Loucy (cell line): ENCODE measurements at regions not wholly inside any gene's neighbourhood (a gene's known extent, or its start where the extent isn't known, plus 50 kb on each side); places are given as distances from the start of the nearest gene placed in this dataset.

ENCODE experiments used
- H2AFZ ChIP-seq: fragments of 200-600 bp; sonication (generic); 2 replicates; pipeline ENCODE4 v1.6.0; 2016; ENCODE audit warnings: antibody characterized with exemption, mild to moderate bottlenecking, low read length, moderate library complexity
- H3F3A ChIP-seq: fragments of 200-600 bp; 2 replicates; pipeline ENCODE4 v1.6.0; 2016; ENCODE audit warnings: antibody characterized with exemption, low read depth, mild to moderate bottlenecking
- H3K27me3 ChIP-seq: fragments of 200-600 bp; sonication (generic); 2 replicates; pipeline ENCODE4 v1.6.1; 2014; ENCODE audit warnings: low read length, mild to moderate bottlenecking; ENCODE audit not compliant: insufficient read depth, poor library complexity, severe bottlenecking
- H3K36me3 ChIP-seq: fragments of 200-600 bp; sonication (generic); 2 replicates; pipeline ENCODE4 v1.6.1; 2016; ENCODE audit warnings: low read length; ENCODE audit not compliant: insufficient read depth
- H3K4me1 ChIP-seq: fragments of 200-600 bp; sonication (generic); 2 replicates; pipeline ENCODE4 v1.5.1; 2014; ENCODE audit warnings: low read length, mild to moderate bottlenecking; ENCODE audit not compliant: insufficient read depth, poor library complexity, severe bottlenecking
- H3K4me2 ChIP-seq: fragments of 200-600 bp; sonication (generic); 2 replicates; pipeline ENCODE4 v1.6.0; 2014; ENCODE audit warnings: antibody characterized with exemption, low read length, low read depth, mild to moderate bottlenecking; ENCODE audit not compliant: poor library complexity, severe bottlenecking
- H3K4me3 ChIP-seq: fragments of 200-600 bp; sonication (generic); 2 replicates; pipeline ENCODE4 v1.5.1; 2014; ENCODE audit warnings: low read length, mild to moderate bottlenecking, mixed read lengths; ENCODE audit not compliant: poor library complexity, severe bottlenecking
- H3K79me2 ChIP-seq: fragments of 200-600 bp; sonication (generic); 2 replicates; pipeline ENCODE4 v1.6.1; 2014; ENCODE audit warnings: low read length; ENCODE audit not compliant: insufficient read depth
- H3K9ac ChIP-seq: fragments of 200-600 bp; sonication (generic); 2 replicates; pipeline ENCODE4 v1.6.0; 2014; ENCODE audit warnings: mild to moderate bottlenecking, low read depth, low read length, moderate library complexity; ENCODE audit not compliant: poor library complexity, severe bottlenecking
- H3K9me2 ChIP-seq: fragments of 200-600 bp; sonication (generic); replicated peaks from 2 replicates; pipeline ENCODE4 v1.6.1; 2016; ENCODE audit warnings: low read depth, low read length, mixed read lengths
- H3K9me3 ChIP-seq: fragments of 200-600 bp; sonication (generic); 2 replicates; pipeline ENCODE4 v1.6.1; 2014; ENCODE audit warnings: mild to moderate bottlenecking, antibody characterized with exemption, low read length, low read depth; ENCODE audit not compliant: insufficient read depth
- H4K20me1 ChIP-seq: fragments of 200-600 bp; sonication (generic); 2 replicates; pipeline ENCODE4 v1.6.0; 2014; ENCODE audit warnings: antibody characterized with exemption, low read length, mild to moderate bottlenecking; ENCODE audit not compliant: insufficient read depth, poor library complexity, severe bottlenecking
- EZH2phosphoT487 ChIP-seq: fragments of 200-600 bp; IDR thresholded peaks from 2 replicates; pipeline ENCODE4 v1.6.1; 2018; ENCODE audit warnings: antibody characterized with exemption, mild to moderate bottlenecking, moderate library complexity, borderline replicate concordance
- TF ChIP-seq, protein P1 (sequence below): fragments of 200-600 bp; sonication (generic); conservative IDR thresholded peaks from 2 replicates; pipeline ENCODE4 v1.5.1; 2014; ENCODE audit warnings: mild to moderate bottlenecking, antibody characterized with exemption, low read length

DNA sequence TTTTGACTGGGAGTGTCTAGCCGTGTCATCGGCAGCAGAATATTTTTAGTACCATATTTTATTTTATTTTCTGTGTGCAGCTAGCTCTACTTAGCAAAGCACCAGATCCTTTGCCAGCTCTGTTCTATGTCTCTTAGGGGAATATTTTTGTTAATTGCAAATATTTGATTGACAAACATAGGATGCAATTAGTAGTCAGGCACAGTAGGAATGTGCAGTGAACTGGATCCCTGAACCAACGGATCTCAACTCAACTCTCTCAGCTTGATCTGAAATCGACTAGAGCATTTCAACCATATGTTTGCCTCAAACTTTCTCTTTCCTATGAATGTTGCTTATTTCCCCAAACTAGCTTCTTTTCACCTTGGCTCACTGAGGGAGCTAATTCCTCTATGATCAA lies 998.0 kb upstream of the FANCL start:
- TF ChIP-seq EZH2phosphoT487, result no peak
- TF ChIP-seq, protein P1, sequence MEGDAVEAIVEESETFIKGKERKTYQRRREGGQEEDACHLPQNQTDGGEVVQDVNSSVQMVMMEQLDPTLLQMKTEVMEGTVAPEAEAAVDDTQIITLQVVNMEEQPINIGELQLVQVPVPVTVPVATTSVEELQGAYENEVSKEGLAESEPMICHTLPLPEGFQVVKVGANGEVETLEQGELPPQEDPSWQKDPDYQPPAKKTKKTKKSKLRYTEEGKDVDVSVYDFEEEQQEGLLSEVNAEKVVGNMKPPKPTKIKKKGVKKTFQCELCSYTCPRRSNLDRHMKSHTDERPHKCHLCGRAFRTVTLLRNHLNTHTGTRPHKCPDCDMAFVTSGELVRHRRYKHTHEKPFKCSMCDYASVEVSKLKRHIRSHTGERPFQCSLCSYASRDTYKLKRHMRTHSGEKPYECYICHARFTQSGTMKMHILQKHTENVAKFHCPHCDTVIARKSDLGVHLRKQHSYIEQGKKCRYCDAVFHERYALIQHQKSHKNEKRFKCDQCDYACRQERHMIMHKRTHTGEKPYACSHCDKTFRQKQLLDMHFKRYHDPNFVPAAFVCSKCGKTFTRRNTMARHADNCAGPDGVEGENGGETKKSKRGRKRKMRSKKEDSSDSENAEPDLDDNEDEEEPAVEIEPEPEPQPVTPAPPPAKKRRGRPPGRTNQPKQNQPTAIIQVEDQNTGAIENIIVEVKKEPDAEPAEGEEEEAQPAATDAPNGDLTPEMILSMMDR, result no peak
- Histone ChIP-seq H3K79me2 (no peaks in the 10 kb centered on the region), H3K4me1 (no peaks in the 10 kb centered on the region), H3K27me3 (no peaks in the 10 kb centered on the region), H3K9me3 (no peaks in the 10 kb centered on the region), H4K20me1 (no peaks in the 10 kb centered on the region), H3F3A (no peaks in the 10 kb centered on the region), H3K9me2 (no peaks in the 10 kb centered on the region), H3K4me2 (no peak overlapping the region), H2AFZ (no peak overlapping the region), H3K36me3 (no peaks in the 10 kb centered on the region), H3K4me3 (no peak overlapping the region), H3K9ac (no peak overlapping the region)

DNA sequence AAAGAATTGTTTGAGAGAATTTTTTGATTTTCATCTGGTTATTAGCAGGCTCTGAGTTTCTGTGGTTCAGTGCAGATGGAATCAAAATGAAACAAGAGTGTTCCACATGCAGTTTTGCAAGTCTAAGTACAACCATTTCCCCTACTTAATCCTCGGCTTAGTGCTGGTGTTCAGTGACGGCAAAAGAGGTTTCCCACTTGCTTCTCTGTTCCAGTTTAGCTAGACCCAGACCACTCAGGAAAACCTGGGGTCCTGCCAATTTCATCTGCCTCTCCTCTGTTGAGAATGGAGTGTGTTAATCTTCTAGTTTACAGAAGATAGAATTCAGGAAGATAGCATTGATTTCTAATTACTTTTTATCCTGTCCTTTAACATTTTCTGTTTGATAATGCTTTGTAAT lies 996.2 kb upstream of the FANCL start:
- H2AFZ ChIP-seq, result no peak overlapping the region
- no peaks in the 10 kb centered on the region for H3K79me2 ChIP-seq
- no peaks in the 10 kb centered on the region for H3K9me2 ChIP-seq
- H3K9me3 ChIP-seq, result no peaks in the 10 kb centered on the region
- H3F3A ChIP-seq, result no peaks in the 10 kb centered on the region
- TF ChIP-seq, protein P1, result no peak
- no peak for TF ChIP-seq EZH2phosphoT487
- no peak overlapping the region for H3K9ac ChIP-seq
- no peaks in the 10 kb centered on the region for H4K20me1 ChIP-seq
- no peaks in the 10 kb centered on the region for H3K27me3 ChIP-seq
- H3K4me3 ChIP-seq, result no peak overlapping the region
- no peaks in the 10 kb centered on the region for H3K36me3 ChIP-seq
- no peaks in the 10 kb centered on the region for H3K4me1 ChIP-seq
- no peak overlapping the region for H3K4me2 ChIP-seq

DNA sequence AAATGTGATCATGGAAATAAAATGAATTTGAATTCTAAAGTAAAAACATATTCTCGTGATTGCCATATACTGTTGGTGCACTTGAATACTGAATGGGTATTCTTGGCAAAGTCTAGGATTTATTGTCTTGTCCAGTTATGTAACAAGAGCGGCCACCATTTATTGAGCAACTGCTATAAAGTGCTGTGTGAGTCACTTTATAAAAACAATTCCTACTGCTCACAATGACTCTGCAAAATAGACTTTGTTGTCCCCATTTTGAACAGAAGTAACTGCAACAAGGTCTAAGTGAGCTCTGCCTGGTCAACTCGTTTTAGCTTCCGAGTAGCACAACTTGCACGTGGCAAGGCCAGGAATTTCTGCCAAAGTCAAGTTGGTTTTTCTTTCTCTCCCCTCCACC lies 995.6 kb upstream of the FANCL start:
- no peak for TF ChIP-seq EZH2phosphoT487
- TF ChIP-seq, protein P1, result no peak
- Histone ChIP-seq H3K27me3 (no peaks in the 10 kb centered on the region), H3K9me2 (no peaks in the 10 kb centered on the region), H3K36me3 (no peaks in the 10 kb centered on the region), H3K4me2 (no peak overlapping the region), H4K20me1 (no peaks in the 10 kb centered on the region), H3F3A (no peaks in the 10 kb centered on the region), H3K9me3 (no peaks in the 10 kb centered on the region), H2AFZ (no peak overlapping the region), H3K4me3 (no peak overlapping the region), H3K9ac (no peak overlapping the region), H3K79me2 (no peaks in the 10 kb centered on the region), H3K4me1 (no peaks in the 10 kb centered on the region)
